HCT116 (cell line): ENCODE measurements at regions not wholly inside any gene's neighbourhood (a gene's known extent, or its start where the extent isn't known, plus 50 kb on each side); places are given as distances from the start of the nearest gene placed in this dataset.

Source experiments
- ATAC-seq: fragments of 200-7000 bp; cut with Tn5 transposase; 2 replicates; pipeline ENCODE4 v1.9.1; 2020; ENCODE audit warnings: mild to moderate bottlenecking, moderate library complexity
- BruUV-seq: library from RNA; stranded (reverse); fragments of 400-500 nt; replicated peaks from 2 replicates; lab custom pipeline; 2021; lab: Mats Ljungman, UMichigan
- CTCF ChIA-PET: fragments of 300-600 bp; sonication (Branson Sonifier 250); formaldehyde crosslinking; loops from one replicate; lab custom pipeline; 2021; ENCODE audit warnings: antibody characterized with exemption; lab: Charles Lee
- POLR2A ChIA-PET: fragments of 300-600, 350-600 bp; sonication (Branson Sonifier 250); formaldehyde crosslinking; loops from one replicate; lab custom pipeline; 2021; ENCODE audit warnings: antibody characterized with exemption; lab: Charles Lee
- RAD21 ChIA-PET, 2 experiments: fragments of 300-600 bp; sonication (Branson Sonifier 250); formaldehyde crosslinking; loops; one replicate each; lab custom pipeline; 2023; ENCODE audit warnings: low total read pairs in 2 of 2; ENCODE audit not compliant: uncharacterized antibody in 2 of 2, unreplicated experiment in 2 of 2, low non-redundant PET in 1 of 2; lab: Charles Lee
- DNase-seq: peaks from one replicate; pipeline ENCODE4 v3.0.0-alpha.2; 2010; ENCODE audit warnings: low read depth, low spot score
- H2AFZ ChIP-seq: fragments of 200-600 bp; shearing (Covaris generic), sonication (generic); 2 replicates; pipeline ENCODE4 v1.6.1; 2017; ENCODE audit warnings: low read depth, mixed run types, mixed read lengths, antibody characterized with exemption, low read length; ENCODE audit not compliant: poor library complexity, severe bottlenecking
- H3K27ac ChIP-seq: 2 replicates; pipeline ENCODE4 v1.5.1; 2012; ENCODE audit warnings: low read depth, low read length
- H3K27me3 ChIP-seq: fragments of 200-600 bp; sonication (generic); 2 replicates; pipeline ENCODE4 v1.6.1; 2016; ENCODE audit warnings: mixed run types, low read length, mixed read lengths; ENCODE audit not compliant: insufficient read depth
- H3K36me3 ChIP-seq, 2 experiments: fragments of 200-500 bp in 1 of 2; fragments of 200-600 bp in 1 of 2; sonication (Bioruptor generic) in 1 of 2; sonication (generic) in 1 of 2; 2 replicates each; pipeline versions ENCODE4 v1.5.1 to v1.6.1; 2014 to 2016; ENCODE audit warnings: low read length in 2 of 2, inconsistent platforms in 1 of 2, mixed read lengths in 1 of 2, mixed run types in 1 of 2; ENCODE audit not compliant: insufficient read depth in 2 of 2, control insufficient read depth in 1 of 2
- H3K4me1 ChIP-seq, 2 experiments: fragments of 200-600 bp in 1 of 2; sonication (generic) in 1 of 2; 2 replicates each; pipeline versions ENCODE4 v1.5.1 to v1.6.1; 2012 to 2017; ENCODE audit warnings: low read length in 2 of 2, inconsistent platforms in 1 of 2, mild to moderate bottlenecking in 1 of 2, mixed read lengths in 1 of 2, mixed run types in 1 of 2, moderate library complexity in 1 of 2; ENCODE audit not compliant: insufficient read depth in 2 of 2, control insufficient read depth in 1 of 2
- H3K4me2 ChIP-seq: fragments of 200-600 bp; sonication (generic); 2 replicates; pipeline ENCODE4 v1.6.1; 2017; ENCODE audit warnings: mixed run types, low read length, mixed read lengths
- H3K4me3 ChIP-seq, 2 experiments: fragments of 200-600 bp in 1 of 2; sonication (generic) in 1 of 2; replicated peaks in 1 of 2; 2 replicates each; pipeline ENCODE4 v1.5.1; 2011 to 2016; ENCODE audit warnings: low read length in 2 of 2, control low read depth in 1 of 2, low read depth in 1 of 2, mild to moderate bottlenecking in 1 of 2, mixed read lengths in 1 of 2, mixed run types in 1 of 2
- H3K79me2 ChIP-seq: fragments of 200-600 bp; sonication (generic); 2 replicates; pipeline ENCODE4 v1.6.1; 2017; ENCODE audit warnings: mild to moderate bottlenecking, mixed run types, low read length, moderate library complexity, mixed read lengths; ENCODE audit not compliant: insufficient read depth
- H3K9ac ChIP-seq: fragments of 200-600 bp; sonication (generic); 2 replicates; pipeline ENCODE4 v1.6.1; 2016; ENCODE audit warnings: low read length, mixed read lengths
- H3K9me2 ChIP-seq: fragments of 200-600 bp; sonication (generic), shearing (Covaris generic); 2 replicates; pipeline ENCODE4 v1.6.1; 2017; ENCODE audit warnings: mixed run types, mild to moderate bottlenecking, moderate library complexity; ENCODE audit not compliant: insufficient read depth
- H3K9me3 ChIP-seq, 2 experiments: fragments of 200-500 bp in 1 of 2; fragments of 200-600 bp in 1 of 2; sonication (Bioruptor generic) in 1 of 2; sonication (generic) in 1 of 2; 2 replicates each; pipeline ENCODE4 v1.6.1; 2014 to 2017; ENCODE audit warnings: low read length in 2 of 2, mixed read lengths in 2 of 2, inconsistent platforms in 1 of 2, low read depth in 1 of 2, mild to moderate bottlenecking in 1 of 2, mixed run types in 1 of 2, moderate library complexity in 1 of 2; ENCODE audit not compliant: control insufficient read depth in 1 of 2, insufficient read depth in 1 of 2
- H4K20me1 ChIP-seq: fragments of 200-600 bp; sonication (generic), shearing (Covaris generic); 2 replicates; pipeline ENCODE4 v1.6.1; 2017; ENCODE audit warnings: mixed run types, mild to moderate bottlenecking, moderate library complexity; ENCODE audit not compliant: insufficient read depth
- CBX3 ChIP-seq: IDR thresholded peaks from 2 replicates; pipeline ENCODE4 v1.6.1; 2012; ENCODE audit warnings: low read depth
- CEBPB ChIP-seq: IDR thresholded peaks from 2 replicates; pipeline ENCODE4 v1.6.1; 2012; ENCODE audit warnings: low read depth
- EZH2 ChIP-seq: fragments of 200-600 bp; sonication (generic); IDR thresholded peaks from 2 replicates; pipeline ENCODE4 v1.6.1; 2017; ENCODE audit warnings: antibody characterized with exemption, mixed run types
- EZH2phosphoT487 ChIP-seq: fragments of 200-600 bp; IDR thresholded peaks from 2 replicates; pipeline ENCODE4 v1.6.1; 2018; ENCODE audit warnings: antibody characterized with exemption, borderline replicate concordance
- FOSL1 ChIP-seq: IDR thresholded peaks from 2 replicates; pipeline ENCODE4 v1.6.1; 2012; ENCODE audit warnings: low read depth
- JUND ChIP-seq: IDR thresholded peaks from 2 replicates; pipeline ENCODE4 v1.6.1; 2012
- POLR2A ChIP-seq: IDR thresholded peaks from 2 replicates; pipeline ENCODE4 v1.7.0; 2011; ENCODE audit warnings: borderline replicate concordance; ENCODE audit not compliant: insufficient read depth, insufficient read length; ENCODE audit errors: extremely low read depth
- POLR2AphosphoS5 ChIP-seq: IDR thresholded peaks from 2 replicates; pipeline ENCODE4 v1.6.1; 2011; ENCODE audit warnings: mild to moderate bottlenecking, low read depth, low read length, moderate library complexity
- RAD21 ChIP-seq: IDR thresholded peaks from 2 replicates; pipeline ENCODE4 v1.6.1; 2012; ENCODE audit warnings: low read depth, mild to moderate bottlenecking
- SIN3A ChIP-seq: IDR thresholded peaks from 2 replicates; pipeline ENCODE4 v1.6.1; 2012; ENCODE audit warnings: low read depth
- SP1 ChIP-seq: IDR thresholded peaks from 2 replicates; pipeline ENCODE4 v1.6.1; 2012; ENCODE audit warnings: low read depth
- SRF ChIP-seq: IDR thresholded peaks from 2 replicates; pipeline ENCODE4 v1.6.1; 2012; ENCODE audit warnings: low read depth
- YY1 ChIP-seq: IDR thresholded peaks from 2 replicates; pipeline ENCODE4 v1.6.1; 2011; ENCODE audit warnings: low read length, low read depth, moderate library complexity, mild to moderate bottlenecking; ENCODE audit not compliant: insufficient replicate concordance; ENCODE audit errors: extremely low read depth
- ZFX ChIP-seq: fragments of 450-650 bp; IDR thresholded peaks from 2 replicates; pipeline ENCODE4 v1.6.1; 2017
- ZNF274 ChIP-seq: fragments of 200-500 bp; sonication (Bioruptor generic); IDR thresholded peaks from 2 replicates; pipeline ENCODE4 v1.6.1; 2014; ENCODE audit warnings: mild to moderate bottlenecking, low read depth, low read length, inconsistent platforms
- intact Hi-C: fragments of 100-400 bp; cut with micrococcal nuclease; formaldehyde crosslinking; loops from 2 replicates; pipeline ENCODE4 v1.10.0; 2022

DNA sequence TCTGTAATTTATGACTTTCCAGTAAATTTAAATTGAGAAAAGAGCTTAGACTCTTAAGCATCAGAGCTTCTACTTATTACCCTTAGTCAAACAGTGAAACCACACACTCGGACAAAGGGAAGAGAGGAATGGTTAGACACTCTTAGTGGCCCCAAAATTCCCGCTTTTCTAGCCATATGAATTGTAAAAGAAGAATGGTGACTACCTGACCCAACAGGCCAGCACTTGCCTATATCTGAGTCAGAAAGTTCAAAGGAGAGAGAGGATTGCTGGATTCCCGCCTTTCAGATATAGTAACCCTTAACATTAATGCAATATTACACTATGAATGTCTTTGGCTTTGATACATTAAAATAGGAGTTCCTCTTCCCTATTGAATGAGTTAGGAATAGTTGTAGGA lies 317.3 kb downstream of the PCDH17 start:
- H3K9me3 ChIP-seq: peaks cover 3 to 5% of the 10 kb centered on the region in 2 experiments; a peak in 1 of 4 replicates
- TF ChIP-seq RAD21: no peak
- TF ChIP-seq YY1: no peak
- no peak for TF ChIP-seq POLR2A
- no peak for TF ChIP-seq POLR2AphosphoS5
- TF ChIP-seq, all 23 proteins: peak for 0
- Histone ChIP-seq H3K27ac (no peak overlapping the region), H3K9ac (no peak overlapping the region), H2AFZ (no peak overlapping the region), H3K27me3 (no peaks in the 10 kb centered on the region), H3K36me3 (no peaks in the 10 kb centered on the region), H3K79me2 (no peaks in the 10 kb centered on the region), H3K9me2 (no peaks in the 10 kb centered on the region), H3K4me1 (no peaks in the 10 kb centered on the region), H3K4me2 (no peak overlapping the region), H3K4me3 (no peak overlapping the region), H4K20me1 (no peaks in the 10 kb centered on the region)
- no TSS peak for BruUV-seq
- DNase-seq: no peak
- CTCF ChIA-PET: no interaction called here
- intact Hi-C loops: no loop called here
- no peak for ATAC-seq
- RAD21 ChIA-PET: no interaction called here
- POLR2A ChIA-PET: no interaction called here

DNA sequence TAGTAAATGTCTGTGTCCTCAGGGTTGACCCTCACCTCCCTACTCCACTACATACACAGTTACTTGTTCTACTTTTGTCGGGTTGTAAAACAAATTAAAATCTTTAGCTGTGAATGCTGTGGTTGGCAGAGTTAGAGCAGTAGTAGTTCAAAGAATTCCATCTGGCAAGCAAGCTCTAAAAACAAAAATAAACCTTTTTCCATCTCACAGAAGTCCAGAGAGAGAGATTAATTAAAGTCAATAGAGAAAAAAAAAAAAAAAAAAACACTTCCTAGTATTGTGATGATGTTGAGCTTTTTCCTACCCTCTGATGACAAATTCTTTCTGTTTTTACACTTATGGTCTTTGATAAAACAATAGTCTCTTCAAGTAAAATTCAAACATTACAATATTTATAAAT lies 338.4 kb downstream of the PCDH17 start:
- H3K79me2 ChIP-seq: no peaks in the 10 kb centered on the region
- H3K4me3 ChIP-seq: no peak overlapping the region
- intact Hi-C loops: no loop called here
- ATAC-seq: no peak
- H4K20me1 ChIP-seq: no peaks in the 10 kb centered on the region
- DNase-seq: no peak
- H3K9me3 ChIP-seq: peaks cover 3 to 10% of the 10 kb centered on the region in 2 experiments; a peak in 2 of 4 replicates
- H3K27ac ChIP-seq: no peak overlapping the region
- ChIA-PET CTCF (no interaction called here), RAD21 (no interaction called here), POLR2A (no interaction called here)
- H3K9me2 ChIP-seq: no peaks in the 10 kb centered on the region
- no peak overlapping the region for H3K9ac ChIP-seq
- H2AFZ ChIP-seq: no peak overlapping the region
- no peak overlapping the region for H3K4me2 ChIP-seq
- H3K4me1 ChIP-seq: no peaks in the 10 kb centered on the region
- TF ChIP-seq FOSL1 (no peak), EZH2 (no peak), ZNF274 (no peak), EZH2phosphoT487 (no peak), CBX3 (no peak), SRF (no peak), ZFX (no peak), SIN3A (no peak), RAD21 (no peak), SP1 (no peak), YY1 (no peak), JUND (no peak), CEBPB (no peak), POLR2A (no peak)
- no peaks in the 10 kb centered on the region for H3K36me3 ChIP-seq
- H3K27me3 ChIP-seq: no peaks in the 10 kb centered on the region
- no TSS peak for BruUV-seq
